ENCODE measurements at regions not wholly inside any gene's neighbourhood (a gene's known extent, or its start where the extent isn't known, plus 50 kb on each side); places are given as distances from the start of the nearest gene placed in this dataset.

DNA sequence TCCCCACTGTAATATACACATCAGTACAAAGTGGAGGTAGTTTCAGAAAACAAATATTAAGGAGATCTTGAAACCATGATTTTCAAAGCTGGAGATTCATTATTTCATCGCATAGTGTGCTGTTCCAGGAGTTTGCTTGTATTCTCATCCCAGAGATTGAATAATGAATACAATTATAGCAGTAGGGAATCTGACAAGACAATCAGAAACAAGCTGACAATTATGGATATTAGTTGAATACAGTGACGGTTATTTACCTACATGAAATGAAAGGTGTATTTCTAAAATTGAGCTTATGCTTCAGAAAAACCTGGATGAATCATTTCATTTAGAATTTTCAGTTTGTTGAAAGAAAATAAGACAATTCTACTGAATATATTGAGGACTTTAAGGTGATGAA, 2119.0 kb downstream of the MRPL39 start:
- DNase-seq: no peak

GRCh38 chr21:23480591-23481270, 2126.6 kb downstream of the MRPL39 start:
- DNase-seq: no peak

DNA sequence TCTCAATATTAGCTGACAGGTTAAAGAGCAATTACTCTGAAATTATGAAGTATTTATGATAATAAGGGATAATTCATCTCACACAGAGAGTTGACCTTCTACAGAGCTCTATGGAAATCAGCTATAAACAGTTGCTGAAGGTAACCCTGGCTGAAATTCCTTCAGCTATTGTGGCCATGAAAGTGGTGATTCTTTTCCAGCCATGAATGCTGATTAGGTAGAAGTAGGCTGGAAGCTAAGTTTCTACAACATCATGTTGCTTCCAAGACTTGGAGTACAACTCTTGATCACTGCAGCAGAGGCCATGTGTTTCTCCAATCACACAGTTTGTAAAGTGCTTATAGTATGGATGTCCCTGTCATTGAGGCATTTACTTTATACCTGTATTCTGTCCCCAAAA, 2128.9 kb downstream of the MRPL39 start:
- DNase-seq: no peak

DNA sequence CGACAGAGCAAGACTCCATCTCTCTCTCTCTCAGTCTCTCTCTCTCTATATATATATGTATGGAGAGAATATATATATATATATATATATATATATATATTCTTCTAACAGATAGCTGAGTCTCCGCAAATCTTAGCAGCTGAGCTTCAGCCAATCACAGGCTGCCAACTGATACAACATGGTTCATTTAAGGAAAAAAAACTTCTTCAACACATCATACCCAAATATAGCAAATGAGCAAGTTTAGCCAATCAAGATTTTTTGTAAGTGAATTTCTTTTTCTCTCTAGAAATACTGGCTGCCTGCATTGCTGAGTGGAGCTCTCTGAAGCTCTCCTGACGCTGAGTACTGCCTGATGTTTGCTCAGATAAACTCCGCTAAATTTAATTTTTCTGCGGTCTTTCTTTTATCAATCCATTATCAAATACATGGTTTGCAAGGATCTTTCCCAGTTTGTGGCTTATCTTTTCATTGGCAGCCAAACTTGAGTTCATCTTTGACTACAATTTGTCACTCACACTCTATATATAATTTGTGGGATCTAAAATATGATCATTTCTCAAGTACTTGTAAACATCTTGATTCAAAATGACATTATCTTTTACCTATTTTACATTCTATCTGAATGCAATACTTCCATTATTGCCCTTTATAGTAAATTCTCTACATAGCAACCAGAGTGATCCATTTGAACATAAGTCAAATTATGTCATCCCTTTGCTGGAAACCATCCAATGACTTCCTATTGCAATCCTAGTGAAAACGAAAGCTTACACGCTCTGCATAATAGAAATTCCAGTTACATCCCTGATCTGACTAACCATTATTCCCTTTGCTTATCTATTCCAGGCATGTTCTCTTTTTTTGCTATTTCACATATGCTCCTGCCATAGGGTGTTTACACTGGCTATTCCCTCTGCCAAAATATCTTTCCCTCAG, 2131.7 kb downstream of the MRPL39 start:
- no peak for DNase-seq

GRCh38 chr21:23471877-23472276, 2135.4 kb downstream of the MRPL39 start:
- no peak for DNase-seq

GRCh38 chr21:23463365-23463764, 2143.9 kb downstream of the MRPL39 start:
- DNase-seq: no peak

GRCh38 chr21:23455676-23456075, 2151.6 kb downstream of the MRPL39 start:
- no peak for DNase-seq

DNA sequence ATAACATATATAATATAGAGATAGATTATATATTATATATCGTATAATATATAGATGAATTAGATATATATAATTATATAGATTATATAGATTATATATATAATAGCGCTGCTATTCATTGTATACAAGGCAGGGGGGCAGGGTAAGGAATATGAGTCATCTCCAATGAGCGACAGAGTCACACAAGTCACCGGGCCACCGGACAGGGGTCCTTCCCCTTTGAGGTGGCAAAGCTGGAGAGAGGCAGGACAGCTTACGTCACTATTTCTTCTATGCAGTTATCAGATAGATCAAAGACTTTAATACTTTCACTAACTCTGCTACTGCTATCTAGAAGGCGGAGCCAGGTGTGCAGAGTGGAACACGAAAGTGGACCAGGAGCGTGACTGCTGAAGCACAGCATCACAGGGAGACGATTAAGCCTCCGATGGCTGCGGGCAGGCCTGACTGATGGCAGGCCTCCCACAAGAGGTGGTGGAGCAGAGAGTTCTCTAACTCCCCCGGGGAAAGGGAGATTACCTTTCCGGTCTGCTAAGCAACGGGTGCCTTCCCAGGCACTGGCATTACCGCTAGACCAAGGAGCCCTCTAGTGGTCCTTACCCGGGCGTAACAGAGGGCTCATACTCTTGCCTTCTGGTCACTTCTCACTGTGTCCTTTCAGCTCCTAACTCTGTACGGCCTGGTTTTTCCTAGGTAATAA, 2154.7 kb downstream of the MRPL39 start:
- DNase-seq: no peak

- DNase-seq: no peak
These were observed 2162.0 kb downstream of the MRPL39 start for GRCh38 chr21:23445307-23445706.

- DNase-seq: no peak
These were observed 2169.2 kb downstream of the MRPL39 start for GRCh38 chr21:23438081-23438480.

- DNase-seq: no peak
These were observed 2204.3 kb downstream of the MRPL39 start for GRCh38 chr21:23402929-23403520.

- DNase-seq: no peak
These were observed 2206.0 kb downstream of the MRPL39 start for GRCh38 chr21:23401278-23401677.

GRCh38 chr21:23398726-23399125, 2208.6 kb downstream of the MRPL39 start:
- no peak for DNase-seq

GRCh38 chr21:23394458-23394857, 2212.8 kb downstream of the MRPL39 start:
- DNase-seq: no peak

DNA sequence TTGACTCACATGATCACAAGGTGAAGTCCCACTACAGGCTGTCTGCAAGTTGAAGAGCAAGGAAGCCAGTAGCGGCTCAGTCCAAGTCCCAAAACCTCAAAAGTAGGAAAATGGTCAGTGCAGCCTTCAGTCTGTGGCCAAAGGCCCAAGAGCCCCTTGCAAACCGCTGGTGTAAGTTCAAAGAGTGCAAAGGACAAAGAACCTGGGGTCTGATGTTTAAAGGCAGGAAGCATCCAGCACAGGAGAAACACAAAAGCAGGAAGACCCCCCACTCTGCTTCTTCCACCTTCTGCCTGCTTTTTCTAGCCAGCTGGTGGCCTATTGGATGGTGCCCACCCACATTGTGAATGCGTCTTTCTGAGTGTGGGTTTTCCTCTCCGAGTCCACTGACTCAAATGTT, 2222.6 kb downstream of the MRPL39 start:
- DNase-seq: no peak

- no peak for DNase-seq
These were observed 2233.1 kb downstream of the MRPL39 start for GRCh38 chr21:23374155-23374554.

DNA sequence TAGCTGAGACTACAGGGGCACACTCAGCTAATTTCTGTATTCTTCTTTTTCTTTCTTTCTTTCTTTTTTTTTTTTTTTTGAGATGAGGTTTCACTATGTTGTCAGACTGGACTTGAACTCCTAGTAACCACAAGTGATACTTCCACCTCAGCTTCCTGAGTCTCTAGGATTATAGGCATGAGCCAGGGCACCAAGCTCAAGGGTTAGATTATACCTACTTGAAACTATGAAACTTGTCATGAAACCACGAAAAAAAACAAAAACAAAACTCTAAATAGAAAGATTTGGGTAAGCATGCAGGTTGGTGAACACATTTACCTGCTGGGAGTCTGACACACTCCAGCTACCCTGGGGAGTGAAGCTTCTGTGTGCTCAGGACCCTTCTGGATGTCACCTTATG, 2250.4 kb downstream of the MRPL39 start:
- DNase-seq: no peak

GRCh38 chr21:23316190-23316589, 2291.1 kb downstream of the MRPL39 start:
- DNase-seq: no peak

GRCh38 chr21:23308741-23309140, 2298.5 kb downstream of the MRPL39 start:
- no peak for DNase-seq

- DNase-seq: no peak
These were observed 2300.2 kb downstream of the MRPL39 start for GRCh38 chr21:23307065-23307464.

DNA sequence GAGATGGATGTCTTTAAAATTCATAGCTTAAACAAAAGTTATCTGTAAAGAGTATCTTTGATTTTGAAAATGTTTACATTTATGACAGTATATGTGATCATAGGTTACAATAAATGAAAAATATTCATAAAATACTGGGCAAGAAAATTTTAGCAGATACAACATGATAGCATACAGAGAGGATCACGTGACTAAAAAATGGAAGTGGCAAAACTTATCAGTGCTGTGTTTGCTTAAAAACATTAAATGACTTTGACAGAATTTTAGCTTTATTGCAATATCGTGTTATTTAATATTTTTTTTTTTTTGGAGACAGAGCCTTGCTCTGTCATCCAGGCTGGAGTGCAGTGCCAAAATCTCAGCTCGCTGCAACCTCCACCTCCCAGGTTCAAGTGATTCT, 2294.1 kb downstream of the NCAM2 start:
- DNase-seq: no peak

DNA sequence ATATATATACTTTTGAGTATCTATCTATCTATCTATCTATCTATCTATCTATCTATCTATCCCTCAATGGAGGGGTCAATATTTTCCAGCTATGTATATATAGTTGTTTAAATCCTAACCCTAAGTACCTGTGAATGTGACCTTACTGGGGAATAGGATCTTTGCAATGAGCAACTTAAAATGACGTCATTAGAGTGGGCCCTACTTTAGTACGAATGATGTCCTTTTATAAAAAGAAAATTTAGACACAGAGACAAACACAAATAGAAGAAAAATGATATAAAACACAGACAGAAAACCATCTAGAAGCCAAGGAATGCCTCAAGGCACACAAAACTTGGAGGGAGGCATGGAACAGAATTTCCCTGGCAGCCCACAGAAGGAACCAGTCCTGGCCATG, 2283.7 kb downstream of the NCAM2 start:
- no peak for DNase-seq

DNA sequence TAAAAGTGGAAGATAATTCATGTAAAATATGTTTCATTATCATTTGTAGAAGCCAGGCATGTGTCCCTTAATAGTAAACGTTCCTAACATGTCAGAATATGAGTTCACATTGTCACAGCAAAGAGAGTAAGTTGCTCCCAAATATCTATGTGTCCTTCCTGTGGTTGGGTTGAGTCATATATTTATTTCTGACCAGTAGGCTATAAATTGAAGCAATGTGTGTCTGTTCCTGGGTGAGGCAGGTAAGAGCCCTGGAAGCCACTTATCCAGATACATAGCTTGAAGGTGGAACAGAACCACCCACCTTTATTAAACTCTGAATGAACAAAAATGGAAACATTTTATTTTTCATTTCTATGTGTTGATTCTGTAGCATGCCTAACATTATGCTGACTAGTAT, 2251.6 kb downstream of the NCAM2 start:
- DNase-seq: no peak

All from CD4-positive, alpha-beta T cell treated with Interleukin-6 for 4 hours (primary cell).